Endothelial cell of umbilical vein (primary cell): ENCODE measurements at regions not wholly inside any gene's neighbourhood (a gene's known extent, or its start where the extent isn't known, plus 50 kb on each side); places are given as distances from the start of the nearest gene placed in this dataset.

Source experiments
- BruUV-seq: library from RNA; stranded (reverse); fragments of 400-500 nt; replicated peaks from 2 replicates; lab custom pipeline; 2021; lab: Mats Ljungman, UMichigan
- CTCF ChIA-PET: fragments of 300-600, 350-600 bp; sonication (Branson Sonifier 250); formaldehyde crosslinking; loops from one replicate; lab custom pipeline; 2021; ENCODE audit warnings: antibody characterized with exemption, inconsistent platforms; lab: Charles Lee
- POLR2A ChIA-PET: fragments of 300-600, 350-600 bp; sonication (Branson Sonifier 250); formaldehyde crosslinking; loops from one replicate; lab custom pipeline; 2021; ENCODE audit warnings: antibody characterized with exemption, inconsistent platforms; lab: Charles Lee
- DNase-seq: peaks from one replicate; pipeline ENCODE4 v3.0.0-alpha.2; 2011; ENCODE audit warnings: low read depth, low spot score
- FAIRE-seq: peaks from 2 replicates; lab custom pipeline; 2011; peaks lifted over from hg19 to GRCh38; lab: Jason Lieb, UNC
- H2AFZ ChIP-seq: 2 replicates; pipeline ENCODE4 v1.6.0; 2012; ENCODE audit warnings: low read depth, low read length, control low read depth, inconsistent platforms
- H3K27ac ChIP-seq: 2 replicates; pipeline ENCODE4 v1.5.1; 2011; ENCODE audit warnings: low read depth, mild to moderate bottlenecking, control low read depth, low read length, moderate library complexity; ENCODE audit not compliant: insufficient read depth
- H3K27me3 ChIP-seq, 2 experiments: 2 replicates each; pipeline versions ENCODE4 v1.6.0 to v1.6.1; 2011; ENCODE audit warnings: low read length in 2 of 2, mixed read lengths in 1 of 2; ENCODE audit not compliant: control insufficient read depth in 2 of 2, insufficient read depth in 2 of 2
- H3K36me3 ChIP-seq, 2 experiments: 2 replicates in 1 of 2; 3 replicates in 1 of 2; pipeline ENCODE4 v1.5.1; 2011; ENCODE audit warnings: low read length in 2 of 2, mild to moderate bottlenecking in 1 of 2, moderate library complexity in 1 of 2; ENCODE audit not compliant: control insufficient read depth in 2 of 2, insufficient read depth in 2 of 2; ENCODE audit errors: extremely low read depth in 1 of 2
- H3K4me1 ChIP-seq: 3 replicates; pipeline ENCODE4 v1.5.1; 2011; ENCODE audit warnings: mild to moderate bottlenecking, low read length; ENCODE audit not compliant: control insufficient read depth, insufficient read depth; ENCODE audit errors: extremely low read depth
- H3K4me2 ChIP-seq: 2 replicates; pipeline ENCODE4 v1.6.1; 2011; ENCODE audit warnings: low read length, control low read depth, mixed read lengths; ENCODE audit not compliant: insufficient read depth
- H3K4me3 ChIP-seq, 3 experiments: fragments of 200-600 bp in 1 of 3; sonication (generic), shearing (Covaris generic) in 1 of 3; replicated peaks in 1 of 3; 2 replicates each; pipeline ENCODE4 v1.5.1; 2011 to 2016; ENCODE audit warnings: control low read depth in 3 of 3, low read length in 3 of 3, mild to moderate bottlenecking in 2 of 3, inconsistent platforms in 1 of 3, low read depth in 1 of 3, moderate library complexity in 1 of 3; ENCODE audit not compliant: insufficient read depth in 1 of 3
- H3K79me2 ChIP-seq: 2 replicates; pipeline ENCODE4 v1.6.0; 2012; ENCODE audit warnings: low read length, inconsistent platforms; ENCODE audit not compliant: control insufficient read depth, insufficient read depth
- H3K9ac ChIP-seq: replicated peaks from 2 replicates; pipeline ENCODE3; 2011; ENCODE audit warnings: low read length, control low read depth; ENCODE audit not compliant: insufficient read depth; ENCODE audit errors: extremely low read depth
- H3K9me1 ChIP-seq: replicated peaks from 3 replicates; pipeline ENCODE4 v1.6.0; 2011; ENCODE audit warnings: mild to moderate bottlenecking, low read length; ENCODE audit not compliant: control insufficient read depth, insufficient read depth; ENCODE audit errors: extremely low read depth
- H3K9me3 ChIP-seq: replicated peaks from 2 replicates; pipeline ENCODE4 v1.5.1; 2012; ENCODE audit warnings: low read length, inconsistent platforms; ENCODE audit not compliant: control insufficient read depth, insufficient read depth
- H4K20me1 ChIP-seq: replicated peaks from 2 replicates; pipeline ENCODE3; 2011; ENCODE audit warnings: mild to moderate bottlenecking, low read length; ENCODE audit not compliant: control insufficient read depth, insufficient read depth; ENCODE audit errors: extremely low read depth
- EZH2 ChIP-seq: IDR thresholded peaks from 2 replicates; pipeline ENCODE4 v1.6.1; 2012; ENCODE audit warnings: borderline replicate concordance, low read depth, mild to moderate bottlenecking, moderate library complexity, low read length, inconsistent platforms; ENCODE audit not compliant: severe bottlenecking
- FOS ChIP-seq: IDR thresholded peaks from 2 replicates; pipeline ENCODE4 v1.6.1; 2011; ENCODE audit warnings: mild to moderate bottlenecking, low read length, moderate library complexity, borderline replicate concordance; ENCODE audit not compliant: insufficient read depth
- GATA2 ChIP-seq: IDR thresholded peaks from 2 replicates; pipeline ENCODE4 v1.7.0; 2011; ENCODE audit warnings: low read depth, mild to moderate bottlenecking, moderate library complexity, mixed read lengths, low read length; ENCODE audit not compliant: insufficient read length, insufficient read depth
- JUN ChIP-seq: IDR thresholded peaks from 2 replicates; pipeline ENCODE4 v1.6.1; 2011; ENCODE audit warnings: borderline replicate concordance, low read depth; ENCODE audit not compliant: insufficient read length, insufficient read depth
- MYC ChIP-seq: IDR thresholded peaks from one replicate; pipeline ENCODE4 v1.6.1; 2011; ENCODE audit warnings: mild to moderate bottlenecking, low read depth, low read length
- POLR2A ChIP-seq: IDR thresholded peaks from 2 replicates; pipeline ENCODE4 v1.6.1; 2012; ENCODE audit warnings: low read depth, mild to moderate bottlenecking, control low read depth, low read length
- POLR2AphosphoS5 ChIP-seq: IDR thresholded peaks from 2 replicates; pipeline ENCODE4 v1.6.1; 2012; ENCODE audit warnings: low read depth, mild to moderate bottlenecking, control low read depth, low read length, moderate library complexity; ENCODE audit not compliant: insufficient read depth
- dilution Hi-C: fragments of 300-500 bp; cut with MboI; formaldehyde crosslinking; loops from one replicate; pipeline ENCODE4 v1.15.0; 2019; ENCODE audit warnings: low sequenced_read_pairs; ENCODE audit not compliant: extremely low pct_ligation_motif_present
- intact Hi-C: fragments of 100-400 bp; cut with micrococcal nuclease; formaldehyde crosslinking; loops from one replicate; pipeline ENCODE4 v1.10.0; 2022
- TF ChIP-seq, protein P1 (sequence below): IDR thresholded peaks from 2 replicates; pipeline ENCODE4 v1.6.1; 2011; ENCODE audit not compliant: insufficient read depth, insufficient read length
- TF ChIP-seq, protein P2 (sequence below), 2 donors: IDR thresholded peaks; 1 replicate in 1 of 2; 2 replicates in 1 of 2; pipeline ENCODE4 v1.5.1; 2011; ENCODE audit warnings: low read length in 2 of 2, mild to moderate bottlenecking in 2 of 2, moderate library complexity in 2 of 2, control low read depth in 1 of 2, inconsistent platforms in 1 of 2, low read depth in 1 of 2; ENCODE audit not compliant: insufficient read depth in 1 of 2; ENCODE audit errors: extremely low read depth in 1 of 2

DNA sequence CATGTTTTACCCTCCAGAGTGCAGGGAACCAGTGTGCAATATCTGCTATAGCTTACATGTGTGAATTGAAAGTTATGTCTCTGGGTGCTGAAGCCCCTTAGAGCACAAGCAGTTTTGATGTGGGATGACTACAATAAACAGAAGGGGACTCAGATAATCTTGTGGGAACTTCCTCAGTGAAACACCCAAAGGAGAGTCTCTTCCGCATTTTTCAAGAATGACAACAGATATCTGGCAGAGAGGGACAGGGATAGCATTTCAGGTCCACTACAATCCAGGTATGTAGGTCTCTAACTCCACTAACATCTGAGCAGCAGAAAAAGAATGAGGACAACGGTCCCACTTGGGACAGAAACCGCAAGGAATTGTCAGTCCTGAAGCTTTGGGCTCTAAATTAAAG is 67.6 kb upstream of the PDE4B start:
- ChIA-PET CTCF (no interaction called here), POLR2A (no interaction called here)
- Histone ChIP-seq H3K4me3 (no peak overlapping the region), H4K20me1 (no peaks in the 10 kb centered on the region), H3K79me2 (no peaks in the 10 kb centered on the region), H3K4me1 (no peaks in the 10 kb centered on the region), H2AFZ (no peak overlapping the region), H3K36me3 (no peaks in the 10 kb centered on the region), H3K9me1 (no peaks in the 10 kb centered on the region), H3K27me3 (peaks cover 0 to 2% of the 10 kb centered on the region in 2 experiments), H3K9ac (no peak overlapping the region), H3K4me2 (no peak overlapping the region), H3K27ac (no peak overlapping the region), H3K9me3 (no peaks in the 10 kb centered on the region)
- no TSS peak for BruUV-seq
- TF ChIP-seq EZH2, result no peak
- TF ChIP-seq FOS, result no peak
- TF ChIP-seq GATA2, result no peak
- TF ChIP-seq MYC, result no peak
- TF ChIP-seq, protein P1, sequence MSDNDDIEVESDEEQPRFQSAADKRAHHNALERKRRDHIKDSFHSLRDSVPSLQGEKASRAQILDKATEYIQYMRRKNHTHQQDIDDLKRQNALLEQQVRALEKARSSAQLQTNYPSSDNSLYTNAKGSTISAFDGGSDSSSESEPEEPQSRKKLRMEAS, result no peak
- TF ChIP-seq POLR2AphosphoS5, result no peak
- TF ChIP-seq, protein P2, sequence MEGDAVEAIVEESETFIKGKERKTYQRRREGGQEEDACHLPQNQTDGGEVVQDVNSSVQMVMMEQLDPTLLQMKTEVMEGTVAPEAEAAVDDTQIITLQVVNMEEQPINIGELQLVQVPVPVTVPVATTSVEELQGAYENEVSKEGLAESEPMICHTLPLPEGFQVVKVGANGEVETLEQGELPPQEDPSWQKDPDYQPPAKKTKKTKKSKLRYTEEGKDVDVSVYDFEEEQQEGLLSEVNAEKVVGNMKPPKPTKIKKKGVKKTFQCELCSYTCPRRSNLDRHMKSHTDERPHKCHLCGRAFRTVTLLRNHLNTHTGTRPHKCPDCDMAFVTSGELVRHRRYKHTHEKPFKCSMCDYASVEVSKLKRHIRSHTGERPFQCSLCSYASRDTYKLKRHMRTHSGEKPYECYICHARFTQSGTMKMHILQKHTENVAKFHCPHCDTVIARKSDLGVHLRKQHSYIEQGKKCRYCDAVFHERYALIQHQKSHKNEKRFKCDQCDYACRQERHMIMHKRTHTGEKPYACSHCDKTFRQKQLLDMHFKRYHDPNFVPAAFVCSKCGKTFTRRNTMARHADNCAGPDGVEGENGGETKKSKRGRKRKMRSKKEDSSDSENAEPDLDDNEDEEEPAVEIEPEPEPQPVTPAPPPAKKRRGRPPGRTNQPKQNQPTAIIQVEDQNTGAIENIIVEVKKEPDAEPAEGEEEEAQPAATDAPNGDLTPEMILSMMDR (IDR thresholded peaks at IDR 0.05; ENCODE audit: extremely low read depth in 1 of 2, insufficient read depth in 1 of 2, low read depth in 1 of 2, low read length in 2 of 2), result no peak
- TF ChIP-seq JUN, result no peak
- TF ChIP-seq POLR2A, result no peak
- no peak for FAIRE-seq
- intact Hi-C loops, result no loop called here
- dilution Hi-C loops, result no loop called here
- DNase-seq, result no peak
